LHCN-M2 (cell line): ENCODE measurements at regions not wholly inside any gene's neighbourhood (a gene's known extent, or its start where the extent isn't known, plus 50 kb on each side); places are given as distances from the start of the nearest gene placed in this dataset.

Source experiments
- DNase-seq: peaks from one replicate; pipeline ENCODE4 v3.0.0-alpha.2; 2012; ENCODE audit warnings: low read depth

- no peak for DNase-seq
These were observed 462.1 kb downstream of the BUD13 start for GRCh38 chr11:116310698-116311097.

- no peak for DNase-seq
These were observed 462.6 kb downstream of the BUD13 start for GRCh38 chr11:116310226-116310625.

DNA sequence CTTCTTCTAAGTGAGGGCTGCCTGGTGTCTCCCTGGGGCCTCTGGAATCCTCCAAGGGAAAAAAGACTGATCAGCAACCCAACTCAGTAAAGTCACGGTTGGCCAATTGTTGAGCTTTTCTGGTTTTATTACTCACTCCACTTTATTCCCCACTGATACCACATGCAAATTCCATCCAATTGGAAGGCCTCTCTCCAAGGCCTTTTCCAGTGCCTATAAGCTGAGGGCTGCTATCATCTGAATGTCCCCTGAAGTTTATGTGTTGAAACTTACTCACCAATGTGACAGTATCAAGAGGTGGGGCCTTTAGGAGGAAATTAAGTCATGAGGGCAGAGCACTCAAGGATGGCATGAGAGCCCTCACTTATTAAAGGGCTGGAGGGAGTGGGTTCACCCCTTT is 463.3 kb downstream of the BUD13 start:
- no peak for DNase-seq

- no peak for DNase-seq
These were observed 470.0 kb downstream of the BUD13 start for GRCh38 chr11:116302756-116303155.

DNA sequence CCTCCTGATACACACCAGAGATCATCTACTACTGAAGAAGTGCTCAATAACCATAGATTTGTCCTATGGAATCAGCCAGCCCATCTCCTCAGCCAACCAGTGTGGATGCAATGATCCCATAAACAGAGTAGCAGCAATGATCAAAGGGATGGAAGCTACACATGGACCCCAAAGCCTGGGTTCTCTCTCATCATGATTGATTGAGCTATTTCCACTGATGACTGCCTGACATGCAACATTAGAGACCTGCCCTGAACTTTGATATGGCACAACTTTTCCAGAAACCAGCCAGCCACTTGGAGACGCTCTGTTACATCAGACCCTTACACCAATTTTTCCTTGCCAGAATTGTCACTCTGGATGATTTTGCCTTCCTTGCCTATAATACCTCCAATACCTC is 471.6 kb downstream of the BUD13 start:
- no peak for DNase-seq

- DNase-seq = no peak
These were observed 472.6 kb downstream of the BUD13 start for GRCh38 chr11:116300232-116300631.

DNA sequence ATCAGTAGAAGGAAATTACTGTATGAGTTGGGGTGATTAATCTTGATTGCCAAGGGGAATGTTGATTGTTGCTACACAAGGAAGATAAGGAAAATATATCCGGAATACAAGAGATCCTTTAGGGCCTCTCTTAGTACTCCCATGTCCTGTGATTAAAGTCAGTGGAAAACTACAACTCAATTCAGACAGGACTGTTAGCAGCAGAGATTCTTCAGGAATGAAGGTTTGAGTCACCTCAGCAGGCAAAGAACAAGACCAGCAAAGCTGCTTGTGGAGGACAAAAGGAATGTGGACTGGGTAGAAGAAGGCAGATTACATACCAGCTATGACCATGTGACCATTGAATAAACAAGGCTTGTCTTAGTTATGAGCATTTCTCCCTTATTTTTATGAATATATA is 478.2 kb downstream of the BUD13 start:
- DNase-seq = no peak

DNA sequence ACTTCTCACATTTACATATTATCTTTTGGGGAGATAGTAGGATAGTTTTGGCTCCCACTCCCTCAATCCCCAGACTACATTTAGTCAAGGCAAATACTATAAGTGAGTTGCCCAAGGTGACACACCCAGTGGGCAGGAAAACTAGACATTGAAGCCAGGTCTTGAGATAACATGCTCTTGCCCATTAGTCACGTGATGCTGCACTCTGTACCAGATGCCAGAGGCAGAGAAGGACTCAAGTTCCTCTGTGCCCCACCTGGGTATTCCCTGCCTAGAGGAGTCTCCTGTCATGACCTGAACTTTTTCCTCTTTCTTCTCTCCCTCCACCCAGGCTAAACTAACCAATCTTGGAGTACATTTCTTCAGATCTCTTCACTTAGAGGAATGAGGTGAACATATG is 484.9 kb downstream of the BUD13 start:
- DNase-seq = no peak

DNA sequence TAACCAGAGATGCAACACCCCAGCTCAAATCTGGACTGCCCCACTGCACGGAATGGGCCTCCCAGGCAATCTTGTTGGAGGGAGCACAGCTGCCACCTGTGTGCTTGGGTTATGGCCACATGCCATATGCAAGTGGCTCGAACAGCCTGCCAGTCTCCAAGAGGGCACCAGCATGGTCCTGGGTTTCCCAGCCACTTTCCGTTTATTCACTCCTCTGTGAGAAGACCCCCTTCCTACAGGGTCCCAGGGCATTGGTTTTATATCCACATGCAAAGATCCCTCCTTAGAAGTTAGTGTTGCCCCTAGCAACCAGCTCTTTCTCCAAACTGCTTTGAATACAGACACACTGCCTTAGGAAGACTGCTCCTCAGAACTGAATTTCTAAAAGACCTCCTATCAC is 487.8 kb downstream of the BUD13 start:
- no peak for DNase-seq

DNA sequence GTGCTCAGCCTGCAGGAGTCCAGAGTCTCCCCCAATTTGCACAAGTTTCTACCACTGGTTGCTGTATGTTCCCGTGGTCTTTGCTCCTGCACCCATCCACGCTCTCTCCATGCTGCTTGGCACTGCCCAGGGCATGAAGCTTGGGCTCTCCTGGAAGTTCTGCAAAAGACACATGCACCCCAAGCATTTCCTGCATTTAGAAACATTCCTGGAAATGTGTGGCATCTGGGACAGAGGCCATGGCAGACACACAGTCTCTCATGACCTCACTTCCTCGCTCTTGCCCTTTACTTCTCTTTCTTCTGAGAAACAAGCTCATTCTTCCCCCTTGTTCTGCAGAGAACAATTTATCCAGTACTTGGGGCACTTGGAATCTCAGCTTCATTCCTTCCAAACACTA is 489.5 kb downstream of the BUD13 start:
- no peak for DNase-seq

DNA sequence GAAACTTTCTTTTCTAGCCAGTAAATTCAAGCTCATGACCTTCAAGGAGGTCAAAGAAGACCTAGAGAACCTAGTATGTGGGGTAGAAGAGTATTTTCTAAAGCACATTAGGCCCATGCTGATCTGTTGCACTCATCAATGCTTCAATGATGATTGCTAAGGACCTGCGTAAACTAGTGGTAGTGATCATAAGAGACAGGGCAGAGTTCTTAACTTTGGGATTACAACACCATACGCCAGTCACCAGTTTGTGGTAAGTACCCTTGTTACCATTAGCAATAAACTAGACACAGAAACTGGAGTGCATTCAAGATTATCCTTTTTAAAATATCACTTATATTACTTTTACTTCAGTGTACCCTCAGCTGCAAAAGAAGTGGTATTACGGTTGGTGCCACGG is 490.3 kb downstream of the BUD13 start:
- no peak for DNase-seq

DNA sequence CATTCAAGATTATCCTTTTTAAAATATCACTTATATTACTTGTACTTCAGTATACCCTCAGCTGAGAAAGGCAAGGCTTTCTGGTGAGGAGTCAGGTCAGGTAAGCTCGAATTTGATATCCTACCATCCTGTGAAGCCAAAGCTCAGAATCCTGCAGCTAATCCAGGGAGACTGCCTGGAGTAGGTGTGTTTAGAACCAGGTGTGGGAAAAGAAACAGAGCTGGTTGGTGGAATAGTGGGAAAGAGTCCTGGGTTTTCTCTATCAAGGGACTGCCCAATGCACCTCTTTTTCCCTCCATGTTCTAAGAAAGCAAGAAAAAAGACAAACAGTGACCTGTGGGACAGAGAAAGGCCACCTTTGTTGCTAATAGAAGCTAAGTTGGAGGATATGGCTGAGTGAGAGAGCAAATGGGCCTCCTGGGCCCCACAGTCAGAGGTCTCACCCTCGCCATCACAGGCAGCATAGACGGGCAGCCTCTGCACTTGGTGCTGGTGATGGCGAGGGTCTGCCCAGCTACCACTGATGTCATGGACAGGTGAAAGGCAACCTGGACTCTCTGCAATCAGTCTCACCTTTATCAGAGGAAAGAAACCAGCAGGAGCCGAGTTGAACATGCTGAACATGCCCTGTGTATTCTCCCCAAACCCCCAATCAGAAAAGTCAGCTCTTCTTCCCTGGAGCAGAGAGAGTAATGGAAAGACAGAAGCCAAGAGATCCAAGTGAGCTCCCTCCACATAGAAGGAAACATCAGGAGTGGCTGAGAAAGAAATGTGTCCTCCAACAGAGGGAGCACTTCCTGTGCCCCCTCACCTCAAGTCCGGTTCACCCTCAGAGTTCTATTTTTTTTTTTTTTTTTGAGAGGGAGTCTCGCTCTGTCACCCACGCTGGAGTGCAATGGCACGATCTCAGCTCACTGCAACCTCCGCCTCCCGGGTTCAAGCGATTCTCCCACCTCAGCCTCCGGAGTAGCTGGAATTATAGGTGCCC is 491.3 kb downstream of the BUD13 start:
- no peak for DNase-seq

DNA sequence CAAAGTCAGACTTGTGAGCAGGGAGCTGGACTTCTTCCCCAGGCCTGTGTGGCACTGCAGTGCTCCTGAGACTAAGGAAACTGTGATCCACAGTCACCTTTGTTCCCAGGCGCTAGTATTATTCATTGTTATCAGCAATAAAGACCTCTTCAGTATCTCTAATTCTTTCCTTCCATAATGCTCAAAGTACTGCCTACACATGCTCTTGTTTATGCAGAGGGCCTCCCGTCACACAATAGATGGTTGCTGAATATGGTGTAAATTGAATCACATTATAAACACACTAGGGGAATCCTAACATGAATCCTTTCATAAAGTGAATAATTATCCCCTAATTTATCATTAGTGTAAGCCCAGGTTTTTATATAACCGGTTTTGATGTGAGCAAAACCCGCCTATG is 493.3 kb downstream of the BUD13 start:
- no peak for DNase-seq

DNA sequence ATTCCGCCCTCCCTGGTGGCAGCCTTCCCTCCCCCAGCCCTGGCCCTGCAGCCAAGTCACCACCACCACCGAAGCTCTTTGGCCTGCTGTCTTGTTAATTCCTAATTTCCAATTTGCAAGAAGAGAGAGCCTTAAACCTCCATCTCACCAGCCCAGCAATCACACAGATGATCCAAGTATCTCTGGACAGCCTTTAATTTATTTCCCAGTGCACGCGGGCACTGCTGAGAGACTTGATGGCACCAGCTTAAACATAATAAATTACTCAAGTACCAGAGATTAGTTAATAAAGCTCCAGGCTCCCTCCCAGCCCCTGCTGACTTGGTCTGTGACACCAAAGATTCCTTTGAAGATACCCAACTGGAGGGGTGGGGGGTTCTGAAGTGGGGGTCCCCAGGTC is 494.7 kb downstream of the BUD13 start:
- DNase-seq = no peak

DNA sequence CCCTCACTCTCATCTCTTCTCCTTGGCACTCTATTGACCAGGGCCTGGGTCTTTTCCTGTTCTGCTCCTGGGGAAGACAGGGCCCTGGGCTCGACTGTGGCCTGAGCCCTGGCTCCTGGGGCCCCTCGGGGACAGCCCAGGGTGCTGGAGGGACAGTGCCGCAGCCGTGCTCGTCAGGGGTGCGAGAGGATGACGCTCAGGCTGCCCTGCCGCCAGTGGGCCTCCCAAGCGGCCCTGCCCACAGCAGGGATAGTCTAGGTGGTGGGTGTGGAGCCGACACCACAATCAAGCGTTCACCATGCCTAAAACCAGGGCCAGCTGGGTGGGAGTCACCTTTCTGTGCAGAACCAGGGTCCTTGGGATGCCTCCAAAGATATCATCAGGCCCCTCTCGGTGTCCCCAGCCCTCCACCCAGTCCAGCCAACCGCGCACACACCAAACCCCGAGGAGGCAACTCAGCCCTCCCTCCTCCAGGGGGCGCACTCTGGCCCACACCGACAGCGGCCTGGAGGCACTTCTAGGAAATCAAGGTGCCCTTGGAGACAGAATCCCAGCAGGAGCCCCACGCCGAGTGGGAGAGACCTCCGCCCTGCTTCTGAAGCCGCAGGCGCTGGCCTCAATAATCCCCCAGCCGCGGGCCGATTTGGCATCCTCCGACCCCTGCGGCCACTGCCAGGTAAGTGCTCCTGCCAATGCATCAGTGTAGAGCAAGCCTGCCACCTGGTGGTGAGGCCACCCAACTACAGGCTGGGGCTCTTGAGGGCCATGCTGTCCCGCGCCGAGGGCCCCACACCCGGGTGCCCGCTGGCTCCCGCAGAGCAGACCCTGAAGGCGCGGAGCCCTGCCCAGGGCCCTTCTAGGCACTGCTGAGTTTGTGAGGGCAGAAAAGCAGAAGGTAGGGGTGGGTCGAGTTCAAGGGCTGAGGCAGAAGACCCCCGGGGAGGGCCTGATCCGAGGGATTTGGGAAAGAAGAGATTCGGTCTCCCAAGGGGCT is 496.4 kb downstream of the BUD13 start:
- peak; percentile 7 for DNase-seq

DNA sequence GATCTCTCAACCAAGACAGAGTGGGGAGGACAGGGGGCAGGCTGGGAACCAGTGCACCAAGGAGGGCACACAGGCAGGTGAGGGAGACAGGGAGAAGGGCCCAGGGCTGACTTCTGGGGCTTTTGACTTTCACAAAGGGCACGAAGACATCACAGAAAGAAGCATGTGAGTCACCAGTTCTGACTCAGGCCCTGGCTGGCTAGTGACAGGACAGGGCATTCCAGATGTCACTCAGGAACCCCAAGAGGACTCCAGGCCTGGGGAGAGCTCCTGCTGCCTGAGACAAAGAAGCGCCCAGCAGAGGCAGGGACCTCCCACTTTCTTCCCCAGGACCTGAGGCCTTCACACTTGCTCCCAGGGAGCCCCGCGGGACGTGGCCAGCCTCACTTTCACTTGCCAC is 497.2 kb downstream of the BUD13 start:
- DNase-seq = peak; percentile 5

- no peak for DNase-seq
These were observed 498.3 kb downstream of the BUD13 start for GRCh38 chr11:116274521-116274920.

GRCh38 chr11:116272181-116272789 is 500.5 kb downstream of the BUD13 start:
- no peak for DNase-seq

- DNase-seq = no peak
These were observed 501.3 kb downstream of the BUD13 start for GRCh38 chr11:116271479-116271878.

DNA sequence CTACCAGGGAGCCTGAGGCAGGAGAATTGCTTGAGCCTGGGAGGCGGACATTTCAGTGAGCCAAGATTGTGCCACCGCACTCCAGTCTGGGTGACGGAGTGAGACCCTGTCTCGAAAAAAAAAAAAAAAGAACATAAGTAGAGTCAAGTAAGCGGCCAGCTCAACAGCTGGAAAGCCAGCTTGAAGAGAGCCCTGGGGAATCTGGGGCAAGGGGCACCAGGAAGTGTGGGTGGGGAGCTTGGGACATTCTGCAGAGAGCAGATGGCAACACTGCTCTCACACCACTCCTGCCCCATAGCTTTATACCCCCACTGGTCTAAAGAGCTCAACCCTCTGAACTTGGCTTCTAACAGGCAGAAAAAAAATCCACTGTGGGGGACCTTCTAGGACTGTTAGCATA is 505.6 kb downstream of the BUD13 start:
- DNase-seq = no peak

GRCh38 chr11:116263770-116264169 is 509.0 kb downstream of the BUD13 start:
- DNase-seq = no peak

DNA sequence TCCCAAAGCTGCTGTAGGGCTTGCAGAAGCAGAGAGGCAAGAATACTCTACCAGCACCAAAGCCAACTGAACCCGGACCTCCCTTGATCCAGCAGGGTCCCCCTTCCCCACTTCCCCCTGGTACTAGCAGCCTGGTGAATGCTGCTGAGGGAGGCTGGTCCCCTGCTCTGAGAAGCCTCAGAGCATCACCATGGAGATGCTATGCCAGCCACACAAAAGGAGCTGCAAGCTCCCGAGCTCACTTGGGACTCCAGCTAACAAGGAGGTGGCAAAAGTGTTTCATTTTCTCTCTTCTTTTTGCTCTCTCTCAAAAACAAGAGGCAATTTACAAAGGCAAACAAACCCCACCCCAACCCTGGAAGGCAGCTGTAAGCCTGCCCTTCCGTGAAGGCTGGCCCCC is 509.8 kb downstream of the BUD13 start:
- no peak for DNase-seq
